ENCODE measurements at regions not wholly inside any gene's neighbourhood (a gene's known extent, or its start where the extent isn't known, plus 50 kb on each side); places are given as distances from the start of the nearest gene placed in this dataset.
A peak's percentile ranks its signal among the peaks of the same experiment; 100 is the strongest.

GRCh38 chr10:7094781-7095180 lies 316.1 kb downstream of the SFMBT2 start:
- Histone ChIP-seq H4K20me1 (replicated peaks; ENCODE audit: insufficient read depth) (no peaks in the 10 kb centered on the region), H3F3A (replicated peaks; ENCODE audit: low read depth) (no peaks in the 10 kb centered on the region), H3K4me1 (ENCODE audit: insufficient read depth) (no peaks in the 10 kb centered on the region), H3K4me2 (no peak overlapping the region), H3K79me2 (replicated peaks; ENCODE audit: insufficient read depth) (no peaks in the 10 kb centered on the region), H3K36me3 (ENCODE audit: insufficient read depth) (no peaks in the 10 kb centered on the region), H3K4me3 (no peak overlapping the region), H3K27ac (ENCODE audit: low read depth) (no peak overlapping the region), H3K27me3 (ENCODE audit: insufficient read depth) (no peaks in the 10 kb centered on the region), H2AFZ (no peak overlapping the region), H3K9me2 (ENCODE audit: insufficient read depth) (0 out of 2 replicates have a peak, but pooled peaks cover 3% of the 10 kb centered on the region)
- ATAC-seq (no peak), DNase-seq (ENCODE audit: low spot score) (no peak)
- TF ChIP-seq POLR2AphosphoS5 (IDR thresholded peaks at IDR 0.05; ENCODE audit: low read depth) (no peak), JUNB (IDR thresholded peaks at IDR 0.05; ENCODE audit: unreplicated experiment) (no peak)
- no peaks in the 10 kb centered on the region for H3K9me3 Mint-ChIP-seq
- H3K36me3 Mint-ChIP-seq (ENCODE audit: low read depth), result no peaks in the 10 kb centered on the region
- peaks cover 3% of the 10 kb centered on the region; the same call in 1 of the 3 replicates for H3K4me1 Mint-ChIP-seq
- no peaks in the 10 kb centered on the region for H3K27me3 Mint-ChIP-seq (ENCODE audit: insufficient read depth, low read depth, poor library complexity)
- no peak overlapping the region for H3K27ac Mint-ChIP-seq
- no peak overlapping the region for H3K4me3 Mint-ChIP-seq

GRCh38 chr10:7093368-7093767 lies 317.5 kb downstream of the SFMBT2 start:
- Histone ChIP-seq H3K4me3 (no peak overlapping the region), H3K9me2 (ENCODE audit: insufficient read depth) (0 out of 2 replicates have a peak, but pooled peaks cover 3% of the 10 kb centered on the region), H2AFZ (peak overlapping the region; percentile 83), H3K27me3 (ENCODE audit: insufficient read depth) (no peaks in the 10 kb centered on the region), H3F3A (replicated peaks; ENCODE audit: low read depth) (no peaks in the 10 kb centered on the region), H3K4me1 (ENCODE audit: insufficient read depth) (no peaks in the 10 kb centered on the region), H3K27ac (ENCODE audit: low read depth) (no peak overlapping the region), H3K4me2 (no peak overlapping the region), H4K20me1 (replicated peaks; ENCODE audit: insufficient read depth) (no peaks in the 10 kb centered on the region), H3K79me2 (replicated peaks; ENCODE audit: insufficient read depth) (no peaks in the 10 kb centered on the region), H3K36me3 (ENCODE audit: insufficient read depth) (no peaks in the 10 kb centered on the region)
- ATAC-seq, result no peak
- Mint-ChIP-seq H3K4me1 (peaks cover 3% of the 10 kb centered on the region; the same call in 1 of the 3 replicates), H3K36me3 (ENCODE audit: low read depth) (no peaks in the 10 kb centered on the region), H3K27ac (no peak overlapping the region), H3K4me3 (no peak overlapping the region), H3K9me3 (no peaks in the 10 kb centered on the region), H3K27me3 (ENCODE audit: insufficient read depth, low read depth, poor library complexity) (no peaks in the 10 kb centered on the region)
- no peak for DNase-seq (ENCODE audit: low spot score)
- TF ChIP-seq EZH2phosphoT487 (IDR thresholded peaks at IDR 0.05; ENCODE audit: unreplicated experiment) (no peak), REST (IDR thresholded peaks at IDR 0.05; ENCODE audit: unreplicated experiment) (no peak), ETS1 (IDR thresholded peaks at IDR 0.05) (no peak), CREB1 (CRISPR knock-in tag; IDR thresholded peaks at IDR 0.05; ENCODE audit: low read depth) (no peak), JUNB (IDR thresholded peaks at IDR 0.05; ENCODE audit: unreplicated experiment) (no peak), NANOG (IDR thresholded peaks at IDR 0.05; ENCODE audit: borderline replicate concordance) (no peak), STAT1 (IDR thresholded peaks at IDR 0.05; ENCODE audit: unreplicated experiment) (no peak), POLR2AphosphoS5 (IDR thresholded peaks at IDR 0.05; ENCODE audit: low read depth) (no peak), CTCF (conservative IDR thresholded peaks at IDR 0.05; ENCODE audit: low read depth in 2 of 2) (no peak), ZNF331 (CRISPR knock-in tag; IDR thresholded peaks at IDR 0.05; ENCODE audit: low read depth) (no peak), EZH2 (IDR thresholded peaks at IDR 0.05; ENCODE audit: low read depth, unreplicated experiment) (no peak)
